K562 (cell line): ENCODE measurements at regions not wholly inside any gene's neighbourhood (a gene's known extent, or its start where the extent isn't known, plus 50 kb on each side); places are given as distances from the start of the nearest gene placed in this dataset.

ENCODE experiments used
- ATAC-seq: fragments of 200-7000 bp; cut with Tn5 transposase; 3 replicates; pipeline ENCODE4 v1.9.1; 2020; ENCODE audit warnings: moderate library complexity
- BruUV-seq: library from RNA; stranded (reverse); fragments of 400-500 nt; replicated peaks from 2 replicates; lab custom pipeline; 2021; lab: Mats Ljungman, UMichigan
- CTCF ChIA-PET: fragments of 300-600 bp; formaldehyde crosslinking; extraction: SDS; loops from one replicate; lab custom pipeline; 2021; ENCODE audit warnings: low intra/inter-chr PET ratio; lab: Yijun Ruan, JAX
- POLR2A ChIA-PET: fragments of 300-600, 350-650 bp; sonication (Branson Sonifier 250); formaldehyde crosslinking; extraction: SDS; loops from one replicate; lab custom pipeline; 2021; ENCODE audit warnings: antibody characterized with exemption, inconsistent platforms; lab: Yijun Ruan, JAX
- DNase-seq, 4 experiments: peaks; one replicate each; pipeline versions ENCODE4 v3.0.0 to v3.0.0-alpha.2; 2011 to 2018; ENCODE audit warnings: low spot score in 3 of 4, mixed read lengths in 3 of 4; ENCODE audit errors: extremely low read depth in 1 of 4
- FAIRE-seq: peaks from 2 replicates; lab custom pipeline; 2011; peaks lifted over from hg19 to GRCh38; lab: Jason Lieb, UNC
- H2AFZ ChIP-seq: 2 replicates; pipeline ENCODE4 v1.6.0; 2011; ENCODE audit warnings: low read depth, low read length, control low read depth, inconsistent platforms
- H3K27ac ChIP-seq: fragments of 200-600 bp; 3 replicates; pipeline ENCODE4 v1.8.0; 2011; ENCODE audit warnings: low read depth, mild to moderate bottlenecking, control low read depth, inconsistent platforms, low read length, moderate library complexity, mixed read lengths; ENCODE audit errors: extremely low read depth
- H3K27me3 ChIP-seq, 2 experiments: fragments of 300-600 bp in 1 of 2; 2 replicates in 1 of 2; 3 replicates in 1 of 2; pipeline versions ENCODE4 v1.6.0 to v1.8.0; 2011; ENCODE audit warnings: inconsistent platforms in 2 of 2, low read length in 2 of 2, mild to moderate bottlenecking in 1 of 2, mixed read lengths in 1 of 2, moderate library complexity in 1 of 2; ENCODE audit not compliant: control insufficient read depth in 2 of 2, insufficient read depth in 2 of 2
- H3K36me3 ChIP-seq: fragments of 300-600 bp; 3 replicates; pipeline ENCODE4 v1.8.0; 2011; ENCODE audit warnings: mild to moderate bottlenecking, low read length, inconsistent platforms; ENCODE audit not compliant: control insufficient read depth, insufficient read depth
- H3K4me1 ChIP-seq, 2 experiments: fragments of 200-600 bp in 1 of 2; replicated peaks in 1 of 2; 2 replicates in 1 of 2; 3 replicates in 1 of 2; pipeline versions ENCODE4 v1.5.1 to v1.8.0; 2011; ENCODE audit warnings: inconsistent platforms in 2 of 2, low read length in 2 of 2, mild to moderate bottlenecking in 1 of 2, mixed read lengths in 1 of 2, moderate library complexity in 1 of 2; ENCODE audit not compliant: control insufficient read depth in 2 of 2, insufficient read depth in 2 of 2
- H3K4me2 ChIP-seq: 2 replicates; pipeline ENCODE4 v1.6.1; 2011; ENCODE audit warnings: low read length, control low read depth, inconsistent platforms, mixed read lengths; ENCODE audit not compliant: insufficient read depth
- H3K4me3 ChIP-seq: fragments of 200-600 bp; sonication (generic), shearing (Covaris generic); 2 replicates; pipeline ENCODE4 v1.5.1; 2016; ENCODE audit warnings: control low read depth, inconsistent platforms
- H3K79me2 ChIP-seq: fragments of 200-600 bp; 3 replicates; pipeline ENCODE4 v1.8.0; 2011; ENCODE audit warnings: low read length, inconsistent platforms; ENCODE audit not compliant: control insufficient read depth, insufficient read depth
- H3K9ac ChIP-seq, 2 experiments: 2 replicates each; pipeline versions ENCODE4 v1.6.0 to v1.6.1; 2011; ENCODE audit warnings: low read depth in 2 of 2, low read length in 2 of 2, control low read depth in 1 of 2, inconsistent platforms in 1 of 2, mild to moderate bottlenecking in 1 of 2, mixed read lengths in 1 of 2; ENCODE audit not compliant: insufficient read depth in 1 of 2
- H3K9me1 ChIP-seq: one replicate; pipeline ENCODE4 v1.6.0; 2011; ENCODE audit warnings: inconsistent platforms, mild to moderate bottlenecking, low read length, moderate library complexity; ENCODE audit not compliant: control insufficient read depth, insufficient read depth
- H3K9me3 ChIP-seq: replicated peaks from 2 replicates; pipeline ENCODE4 v1.5.1; 2011; ENCODE audit warnings: low read depth, low read length, inconsistent platforms; ENCODE audit not compliant: control insufficient read depth, insufficient read depth
- H4K20me1 ChIP-seq: replicated peaks from 2 replicates; pipeline ENCODE4 v1.6.1; 2011; ENCODE audit warnings: low read length, inconsistent platforms, mixed read lengths; ENCODE audit not compliant: control insufficient read depth, insufficient read depth
- CBX5 ChIP-seq: IDR thresholded peaks from 2 replicates; pipeline ENCODE4 v1.6.1; 2014; ENCODE audit warnings: low read depth, borderline replicate concordance
- FOXK2 ChIP-seq, 2 experiments: fragments of 450-650 bp; IDR thresholded peaks in 1 of 2; conservative IDR thresholded peaks in 1 of 2; 2 replicates each; pipeline ENCODE4 v1.6.1; 2016; ENCODE audit warnings: low read depth in 2 of 2, mild to moderate bottlenecking in 1 of 2
- MAFK ChIP-seq: IDR thresholded peaks from 2 replicates; pipeline ENCODE4 v1.6.1; 2011; ENCODE audit warnings: low read length, improper control_type of control experiment
- NFXL1 ChIP-seq: fragments of 450-650 bp; formaldehyde crosslinking; IDR thresholded peaks from 2 replicates; pipeline ENCODE4 v1.4.0; 2021; ENCODE audit warnings: mild to moderate bottlenecking
- SRSF7 ChIP-seq: fragments of 200-400 bp; formaldehyde crosslinking; optimal IDR thresholded peaks from 2 replicates; pipeline ENCODE3; 2017; ENCODE audit warnings: mild to moderate bottlenecking, low read depth, low read length
- ZKSCAN1 ChIP-seq: fragments of 150-350 bp; IDR thresholded peaks from 2 replicates; pipeline ENCODE4 v1.6.1; 2016; ENCODE audit warnings: low read depth, low read length
- ZNF24 ChIP-seq: fragments of 450-650 bp; IDR thresholded peaks from 2 replicates; pipeline ENCODE4 v1.6.1; 2016
- ZNF263 ChIP-seq: sonication (generic); formaldehyde crosslinking; IDR thresholded peaks from 2 replicates; pipeline ENCODE4 v1.8.0; 2022; ENCODE audit warnings: mild to moderate bottlenecking, missing genetic modification reagents, borderline replicate concordance
- ZNF507 ChIP-seq: conservative IDR thresholded peaks from 2 replicates; pipeline ENCODE4 v1.6.1; 2017; ENCODE audit warnings: missing genetic modification characterization, missing compliant biosample characterization
- ZNF766 ChIP-seq: fragments of 200-800 bp; sonication (Bioruptor generic); conservative IDR thresholded peaks from 2 replicates; pipeline ENCODE4 v1.6.1; 2016; ENCODE audit warnings: missing genetic modification characterization, missing compliant biosample characterization
- WGBS: fragments of 100-300 bp; shearing (Covaris generic); methylation state at CpG from one replicate; pipeline ENCODE4 v1.1.6; 2016; ENCODE audit warnings: low coverage, mixed read lengths; ENCODE audit not compliant: insufficient coverage; ENCODE audit errors: missing lambda C conversion rate; 5-methylcytosine and 5-hydroxymethylcytosine counted together
- in situ Hi-C: fragments of 300-500 bp; cut with MboI; formaldehyde crosslinking; loops from 4 replicates; pipeline ENCODE4 v1.15.0; 2018; ENCODE audit warnings: inconsistent platforms, mixed read lengths
- intact Hi-C: fragments of 100-400 bp; cut with micrococcal nuclease; formaldehyde crosslinking; loops from 2 replicates; pipeline ENCODE4 v1.14.2; 2022
- TF ChIP-seq, protein P1 (sequence below): fragments of 250-450 bp; sonication (Bioruptor Pico); IDR thresholded peaks from 2 replicates; pipeline ENCODE4 v1.4.0; 2020
- TF ChIP-seq, protein P2 (sequence below): sonication (generic); formaldehyde crosslinking; IDR thresholded peaks from 2 replicates; pipeline ENCODE4 v1.8.0; 2023; ENCODE audit warnings: missing genetic modification reagents, mild to moderate bottlenecking, borderline replicate concordance

- BruUV-seq, result no TSS peak
- no peak overlapping the region for H3K4me2 ChIP-seq
- no peaks in the 10 kb centered on the region for H3K9me1 ChIP-seq
- FAIRE-seq, result no peak
- in situ Hi-C loops, result loop anchor here (25.0 kb wide), 1 partner anchor 279 kb away; no protein-coding TSS in a partner anchor
- no peaks in the 10 kb centered on the region for H3K27me3 ChIP-seq
- H3K79me2 ChIP-seq, result no peaks in the 10 kb centered on the region
- no peak for ATAC-seq
- ChIA-PET POLR2A (no interaction called here), CTCF (interaction anchor here (0.6 to 0.8 kb wide), 2 partner anchors 1359 to 1414 kb away, joined by 3 to 4 read pairs; no protein-coding TSS in a partner anchor)
- no peak overlapping the region for H2AFZ ChIP-seq
- H3K4me1 ChIP-seq, result no peaks in the 10 kb centered on the region
- H3K9me3 ChIP-seq, result no peaks in the 10 kb centered on the region; the same call in 1 of the 2 replicates
- no peak overlapping the region for H3K4me3 ChIP-seq
- H3K36me3 ChIP-seq, result no peaks in the 10 kb centered on the region
- H3K27ac ChIP-seq, result no peak overlapping the region
- 3% methylated on average over 2 of the region's 2 CpGs for WGBS
- H4K20me1 ChIP-seq, result no peaks in the 10 kb centered on the region
- intact Hi-C loops, result loop anchor here (10.0 kb wide), 1 partner anchor 217 kb away; no protein-coding TSS in a partner anchor
- DNase-seq, result no peak
- H3K9ac ChIP-seq, result no peak overlapping the region
- TF ChIP-seq MAFK (no peak), FOXK2 (conservative IDR thresholded peaks at IDR 0.05 in 1 of 2, IDR thresholded peaks at IDR 0.05 in 1 of 2; ENCODE audit: low read depth in 2 of 2) (no peak), NFXL1 (CRISPR knock-in tag) (no peak), ZKSCAN1 (no peak), ZNF766 (no peak), ZNF24 (no peak), ZNF507 (tag) (no peak), SRSF7 (no peak), CBX5 (no peak), ZNF263 (CRISPR knock-in tag) (no peak)
- TF ChIP-seq, protein P1, sequence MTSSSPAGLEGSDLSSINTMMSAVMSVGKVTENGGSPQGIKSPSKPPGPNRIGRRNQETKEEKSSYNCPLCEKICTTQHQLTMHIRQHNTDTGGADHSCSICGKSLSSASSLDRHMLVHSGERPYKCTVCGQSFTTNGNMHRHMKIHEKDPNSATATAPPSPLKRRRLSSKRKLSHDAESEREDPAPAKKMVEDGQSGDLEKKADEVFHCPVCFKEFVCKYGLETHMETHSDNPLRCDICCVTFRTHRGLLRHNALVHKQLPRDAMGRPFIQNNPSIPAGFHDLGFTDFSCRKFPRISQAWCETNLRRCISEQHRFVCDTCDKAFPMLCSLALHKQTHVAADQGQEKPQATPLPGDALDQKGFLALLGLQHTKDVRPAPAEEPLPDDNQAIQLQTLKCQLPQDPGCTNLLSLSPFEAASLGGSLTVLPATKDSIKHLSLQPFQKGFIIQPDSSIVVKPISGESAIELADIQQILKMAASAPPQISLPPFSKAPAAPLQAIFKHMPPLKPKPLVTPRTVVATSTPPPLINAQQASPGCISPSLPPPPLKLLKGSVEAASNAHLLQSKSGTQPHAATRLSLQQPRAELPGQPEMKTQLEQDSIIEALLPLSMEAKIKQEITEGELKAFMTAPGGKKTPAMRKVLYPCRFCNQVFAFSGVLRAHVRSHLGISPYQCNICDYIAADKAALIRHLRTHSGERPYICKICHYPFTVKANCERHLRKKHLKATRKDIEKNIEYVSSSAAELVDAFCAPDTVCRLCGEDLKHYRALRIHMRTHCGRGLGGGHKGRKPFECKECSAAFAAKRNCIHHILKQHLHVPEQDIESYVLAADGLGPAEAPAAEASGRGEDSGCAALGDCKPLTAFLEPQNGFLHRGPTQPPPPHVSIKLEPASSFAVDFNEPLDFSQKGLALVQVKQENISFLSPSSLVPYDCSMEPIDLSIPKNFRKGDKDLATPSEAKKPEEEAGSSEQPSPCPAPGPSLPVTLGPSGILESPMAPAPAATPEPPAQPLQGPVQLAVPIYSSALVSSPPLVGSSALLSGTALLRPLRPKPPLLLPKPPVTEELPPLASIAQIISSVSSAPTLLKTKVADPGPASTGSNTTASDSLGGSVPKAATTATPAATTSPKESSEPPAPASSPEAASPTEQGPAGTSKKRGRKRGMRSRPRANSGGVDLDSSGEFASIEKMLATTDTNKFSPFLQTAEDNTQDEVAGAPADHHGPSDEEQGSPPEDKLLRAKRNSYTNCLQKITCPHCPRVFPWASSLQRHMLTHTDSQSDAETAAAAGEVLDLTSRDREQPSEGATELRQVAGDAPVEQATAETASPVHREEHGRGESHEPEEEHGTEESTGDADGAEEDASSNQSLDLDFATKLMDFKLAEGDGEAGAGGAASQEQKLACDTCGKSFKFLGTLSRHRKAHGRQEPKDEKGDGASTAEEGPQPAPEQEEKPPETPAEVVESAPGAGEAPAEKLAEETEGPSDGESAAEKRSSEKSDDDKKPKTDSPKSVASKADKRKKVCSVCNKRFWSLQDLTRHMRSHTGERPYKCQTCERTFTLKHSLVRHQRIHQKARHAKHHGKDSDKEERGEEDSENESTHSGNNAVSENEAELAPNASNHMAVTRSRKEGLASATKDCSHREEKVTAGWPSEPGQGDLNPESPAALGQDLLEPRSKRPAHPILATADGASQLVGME (CRISPR knock-in tag), result no peak
- TF ChIP-seq, protein P2, sequence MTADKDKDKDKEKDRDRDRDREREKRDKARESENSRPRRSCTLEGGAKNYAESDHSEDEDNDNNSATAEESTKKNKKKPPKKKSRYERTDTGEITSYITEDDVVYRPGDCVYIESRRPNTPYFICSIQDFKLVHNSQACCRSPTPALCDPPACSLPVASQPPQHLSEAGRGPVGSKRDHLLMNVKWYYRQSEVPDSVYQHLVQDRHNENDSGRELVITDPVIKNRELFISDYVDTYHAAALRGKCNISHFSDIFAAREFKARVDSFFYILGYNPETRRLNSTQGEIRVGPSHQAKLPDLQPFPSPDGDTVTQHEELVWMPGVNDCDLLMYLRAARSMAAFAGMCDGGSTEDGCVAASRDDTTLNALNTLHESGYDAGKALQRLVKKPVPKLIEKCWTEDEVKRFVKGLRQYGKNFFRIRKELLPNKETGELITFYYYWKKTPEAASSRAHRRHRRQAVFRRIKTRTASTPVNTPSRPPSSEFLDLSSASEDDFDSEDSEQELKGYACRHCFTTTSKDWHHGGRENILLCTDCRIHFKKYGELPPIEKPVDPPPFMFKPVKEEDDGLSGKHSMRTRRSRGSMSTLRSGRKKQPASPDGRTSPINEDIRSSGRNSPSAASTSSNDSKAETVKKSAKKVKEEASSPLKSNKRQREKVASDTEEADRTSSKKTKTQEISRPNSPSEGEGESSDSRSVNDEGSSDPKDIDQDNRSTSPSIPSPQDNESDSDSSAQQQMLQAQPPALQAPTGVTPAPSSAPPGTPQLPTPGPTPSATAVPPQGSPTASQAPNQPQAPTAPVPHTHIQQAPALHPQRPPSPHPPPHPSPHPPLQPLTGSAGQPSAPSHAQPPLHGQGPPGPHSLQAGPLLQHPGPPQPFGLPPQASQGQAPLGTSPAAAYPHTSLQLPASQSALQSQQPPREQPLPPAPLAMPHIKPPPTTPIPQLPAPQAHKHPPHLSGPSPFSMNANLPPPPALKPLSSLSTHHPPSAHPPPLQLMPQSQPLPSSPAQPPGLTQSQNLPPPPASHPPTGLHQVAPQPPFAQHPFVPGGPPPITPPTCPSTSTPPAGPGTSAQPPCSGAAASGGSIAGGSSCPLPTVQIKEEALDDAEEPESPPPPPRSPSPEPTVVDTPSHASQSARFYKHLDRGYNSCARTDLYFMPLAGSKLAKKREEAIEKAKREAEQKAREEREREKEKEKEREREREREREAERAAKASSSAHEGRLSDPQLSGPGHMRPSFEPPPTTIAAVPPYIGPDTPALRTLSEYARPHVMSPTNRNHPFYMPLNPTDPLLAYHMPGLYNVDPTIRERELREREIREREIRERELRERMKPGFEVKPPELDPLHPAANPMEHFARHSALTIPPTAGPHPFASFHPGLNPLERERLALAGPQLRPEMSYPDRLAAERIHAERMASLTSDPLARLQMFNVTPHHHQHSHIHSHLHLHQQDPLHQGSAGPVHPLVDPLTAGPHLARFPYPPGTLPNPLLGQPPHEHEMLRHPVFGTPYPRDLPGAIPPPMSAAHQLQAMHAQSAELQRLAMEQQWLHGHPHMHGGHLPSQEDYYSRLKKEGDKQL (CRISPR knock-in tag), result no peak
These were observed 153.8 kb upstream of the HDAC9 start for GRCh38 chr7:18341756-18342155.
